ENCODE measurements at regions not wholly inside any gene's neighbourhood (a gene's known extent, or its start where the extent isn't known, plus 50 kb on each side); places are given as distances from the start of the nearest gene placed in this dataset.
"Not testable (repeated sequence)": the region's sequence is repeated elsewhere in the genome, so short reads cannot be mapped to it uniquely, and the experiment has no call there.

GRCh38 chr12:127157501-127158366, 1109.2 kb upstream of the TMEM132C start:
- in situ Hi-C loops (cut with MboI; ENCODE audit: low sequenced_read_pairs) = not testable (repeated sequence)

GRCh38 chr12:127158385-127159061, 1108.4 kb upstream of the TMEM132C start:
- in situ Hi-C loops (cut with MboI; ENCODE audit: low sequenced_read_pairs) = no loop called here

DNA sequence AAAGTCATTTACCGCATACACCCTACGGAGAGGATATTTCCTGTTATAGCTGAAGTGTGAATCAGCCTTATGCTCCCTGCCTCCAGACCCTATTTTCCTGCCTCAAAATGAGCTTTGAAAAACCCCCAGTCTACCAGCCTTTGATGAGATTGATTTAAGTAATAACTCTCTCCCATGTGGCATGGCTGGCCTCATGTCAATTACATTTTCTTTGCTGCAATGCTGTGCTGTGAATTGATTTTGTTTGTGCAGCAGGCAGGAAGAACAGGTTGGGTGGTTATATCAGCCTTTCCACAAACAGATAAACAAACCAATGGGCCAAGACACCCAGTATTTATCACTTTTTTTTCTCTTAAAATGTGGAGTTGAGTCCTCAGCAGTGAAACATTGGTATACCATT, 1105.5 kb upstream of the TMEM132C start:
- in situ Hi-C loops (cut with MboI; ENCODE audit: low sequenced_read_pairs) = no loop called here

DNA sequence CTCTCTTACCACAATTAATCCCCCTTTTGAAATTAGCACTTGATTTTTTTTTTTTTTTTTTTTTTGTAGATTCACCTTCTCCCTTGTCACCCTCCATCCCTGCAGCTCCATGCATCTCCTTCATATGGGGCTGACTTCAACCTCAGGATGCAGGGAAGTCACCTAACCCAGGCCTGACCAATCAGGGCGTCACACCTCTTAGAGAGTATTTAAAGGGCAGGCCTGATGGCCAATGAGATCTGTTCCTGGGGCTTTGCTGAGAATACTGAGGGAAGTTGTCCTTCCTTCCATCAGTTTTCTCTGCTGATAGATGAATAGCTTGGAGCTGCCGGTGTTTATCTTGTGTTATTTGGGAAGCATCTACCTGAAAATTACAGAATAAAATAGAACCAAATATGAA, 1104.7 kb upstream of the TMEM132C start:
- in situ Hi-C loops (cut with MboI; ENCODE audit: low sequenced_read_pairs) = no loop called here

- in situ Hi-C loops (cut with MboI; ENCODE audit: low sequenced_read_pairs) = no loop called here
Measured at GRCh38 chr12:127162902-127163301, 1104.1 kb upstream of the TMEM132C start.

- in situ Hi-C loops (cut with MboI; ENCODE audit: low sequenced_read_pairs) = no loop called here
Measured at GRCh38 chr12:127165567-127166392, 1101.2 kb upstream of the TMEM132C start.

DNA sequence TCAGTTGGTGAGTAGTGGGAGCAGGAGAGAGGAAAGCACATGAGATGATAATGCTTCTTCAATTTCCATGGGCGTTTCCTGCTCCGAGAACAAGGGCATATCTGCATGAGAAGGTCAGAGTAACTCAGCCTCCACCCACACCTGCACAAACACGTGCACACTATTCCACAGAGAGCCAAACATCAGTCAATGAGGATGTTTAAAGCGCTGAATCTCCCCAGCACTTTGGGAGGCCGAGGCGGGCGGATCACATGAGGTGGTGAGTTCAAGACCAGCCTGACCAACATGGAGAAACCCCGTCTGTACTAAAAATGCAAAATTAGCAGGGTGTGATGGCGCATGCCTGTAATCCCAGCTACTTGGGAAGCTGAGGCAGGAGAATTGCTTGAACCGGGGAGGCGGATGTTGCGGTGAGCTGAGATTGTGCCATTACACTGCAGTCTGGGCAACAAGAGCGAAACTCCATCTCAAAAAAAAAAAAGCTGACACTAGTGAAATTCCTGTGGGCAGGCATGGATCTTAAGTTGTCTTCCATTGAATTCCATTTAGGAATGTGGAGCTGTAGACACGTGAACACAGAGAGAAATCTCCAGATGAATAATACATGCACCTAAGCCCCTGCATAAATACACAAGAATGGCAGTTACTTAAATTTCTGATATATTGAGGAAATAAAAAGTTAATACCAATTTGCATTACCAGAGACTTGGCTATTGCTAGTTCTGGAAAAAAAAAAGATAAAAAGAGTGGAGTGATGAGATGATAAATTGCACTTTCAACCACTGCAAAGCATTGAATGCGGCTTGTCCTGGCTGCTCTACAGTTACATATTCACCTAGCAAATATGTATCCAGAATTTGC, 1097.4 kb upstream of the TMEM132C start:
- in situ Hi-C loops (cut with MboI; ENCODE audit: low sequenced_read_pairs) = no loop called here

- in situ Hi-C loops (cut with MboI; ENCODE audit: low sequenced_read_pairs) = no loop called here
Measured at GRCh38 chr12:127170226-127171180, 1096.5 kb upstream of the TMEM132C start.

DNA sequence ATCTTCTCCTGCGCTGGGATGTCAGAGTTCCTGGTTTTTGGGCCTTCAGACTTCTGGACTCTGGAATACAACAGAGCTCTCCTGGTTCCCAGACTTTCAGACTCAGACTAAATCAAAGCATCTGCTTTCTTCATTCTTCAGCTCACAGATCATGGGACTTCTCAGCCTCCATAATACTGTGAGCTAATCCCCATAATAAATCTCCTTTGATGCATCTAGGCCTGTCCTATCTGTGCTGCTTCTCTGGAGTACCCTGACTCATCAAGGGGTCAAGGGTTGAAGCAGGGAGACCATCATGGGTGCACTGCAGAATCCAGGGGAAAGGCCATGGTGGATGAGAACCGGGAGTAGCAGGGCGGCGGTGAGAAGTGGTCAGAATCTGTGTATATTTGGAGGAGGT, 1094.1 kb upstream of the TMEM132C start:
- in situ Hi-C loops (cut with MboI; ENCODE audit: low sequenced_read_pairs) = no loop called here

- in situ Hi-C loops (cut with MboI; ENCODE audit: low sequenced_read_pairs) = not testable (repeated sequence)
Measured at GRCh38 chr12:127173971-127174370, 1093.0 kb upstream of the TMEM132C start.

DNA sequence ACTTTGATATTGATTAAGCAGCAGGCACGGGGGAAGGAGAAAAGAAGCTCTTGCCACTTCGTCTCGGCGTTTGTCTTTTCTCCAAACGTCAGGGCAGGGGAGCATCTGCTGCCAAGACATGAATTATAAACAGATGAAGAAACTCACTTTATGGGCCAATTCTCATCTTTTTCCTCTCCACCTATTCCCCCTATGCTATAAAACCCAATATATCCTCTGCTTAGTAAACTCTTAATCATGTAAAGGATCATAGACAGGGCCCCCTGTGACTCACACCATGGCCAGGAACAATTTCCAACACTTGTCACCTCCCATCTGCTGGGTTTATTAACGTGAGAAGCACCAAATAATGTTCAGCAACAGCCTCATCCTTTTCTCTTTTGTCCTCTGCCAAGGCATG, 1092.1 kb upstream of the TMEM132C start:
- in situ Hi-C loops (cut with MboI; ENCODE audit: low sequenced_read_pairs) = no loop called here

- in situ Hi-C loops (cut with MboI; ENCODE audit: low sequenced_read_pairs) = no loop called here
Measured at GRCh38 chr12:127175361-127175760, 1091.6 kb upstream of the TMEM132C start.

GRCh38 chr12:127176804-127177203, 1090.2 kb upstream of the TMEM132C start:
- in situ Hi-C loops (cut with MboI; ENCODE audit: low sequenced_read_pairs) = no loop called here

DNA sequence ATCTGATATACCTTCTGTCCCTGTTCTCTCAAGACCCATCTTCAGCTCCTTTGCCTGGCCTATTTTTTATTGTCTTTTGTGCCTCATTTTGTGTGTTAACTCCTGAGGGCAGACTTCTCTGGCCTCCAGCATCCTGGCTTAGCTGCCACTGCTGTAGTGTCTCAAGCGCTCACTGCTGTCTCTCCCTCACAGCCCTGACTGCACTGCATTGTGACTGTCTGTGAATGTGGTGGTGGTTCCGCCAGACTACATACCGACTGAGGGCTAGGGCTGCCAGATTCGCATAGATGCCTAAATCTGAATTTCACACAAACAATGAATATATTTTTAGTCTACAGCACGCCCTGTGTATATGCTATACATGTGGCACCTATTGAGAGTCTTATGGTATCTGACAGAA, 1088.9 kb upstream of the TMEM132C start:
- in situ Hi-C loops (cut with MboI; ENCODE audit: low sequenced_read_pairs) = no loop called here

DNA sequence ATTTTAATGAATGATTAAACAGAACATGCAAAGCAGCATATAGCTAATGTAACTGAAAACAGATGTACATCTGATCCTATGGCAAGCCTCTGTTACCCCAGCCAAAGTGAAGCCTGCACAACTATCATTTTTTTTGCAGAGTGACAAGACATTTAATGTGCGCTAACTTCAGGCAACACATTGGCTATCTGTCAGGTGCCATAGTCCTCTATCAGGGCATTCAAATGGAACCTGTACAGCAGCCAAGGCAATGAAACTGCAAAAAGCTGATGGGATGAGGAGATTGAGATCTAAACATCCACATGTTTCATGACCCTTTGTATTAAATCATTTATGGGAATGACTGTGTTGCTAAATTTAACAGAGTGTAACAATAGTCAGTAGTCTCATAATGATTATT, 1088.5 kb upstream of the TMEM132C start:
- in situ Hi-C loops (cut with MboI; ENCODE audit: low sequenced_read_pairs) = no loop called here

DNA sequence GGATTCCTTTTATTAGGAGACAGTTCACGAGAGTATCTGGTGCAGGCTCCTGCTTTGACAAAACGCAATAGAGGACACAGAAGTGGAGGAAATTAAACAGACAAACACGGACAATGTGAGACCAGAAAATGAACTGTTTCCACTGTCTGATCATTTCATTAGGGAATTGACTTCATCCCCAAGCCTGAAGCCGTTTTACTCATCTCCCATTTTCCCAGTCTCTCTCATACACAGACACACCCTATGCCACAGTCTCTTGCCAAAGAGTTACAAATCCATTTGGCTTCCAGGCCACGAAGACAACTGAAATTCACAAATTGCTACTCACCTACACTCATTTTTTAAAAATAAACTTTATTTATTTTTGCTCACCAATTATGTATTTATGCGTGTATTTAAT, 1087.8 kb upstream of the TMEM132C start:
- in situ Hi-C loops (cut with MboI; ENCODE audit: low sequenced_read_pairs) = no loop called here

GRCh38 chr12:127182018-127182417, 1085.0 kb upstream of the TMEM132C start:
- in situ Hi-C loops (cut with MboI; ENCODE audit: low sequenced_read_pairs) = no loop called here

GRCh38 chr12:127189992-127190391, 1077.0 kb upstream of the TMEM132C start:
- in situ Hi-C loops (cut with MboI; ENCODE audit: low sequenced_read_pairs) = no loop called here

DNA sequence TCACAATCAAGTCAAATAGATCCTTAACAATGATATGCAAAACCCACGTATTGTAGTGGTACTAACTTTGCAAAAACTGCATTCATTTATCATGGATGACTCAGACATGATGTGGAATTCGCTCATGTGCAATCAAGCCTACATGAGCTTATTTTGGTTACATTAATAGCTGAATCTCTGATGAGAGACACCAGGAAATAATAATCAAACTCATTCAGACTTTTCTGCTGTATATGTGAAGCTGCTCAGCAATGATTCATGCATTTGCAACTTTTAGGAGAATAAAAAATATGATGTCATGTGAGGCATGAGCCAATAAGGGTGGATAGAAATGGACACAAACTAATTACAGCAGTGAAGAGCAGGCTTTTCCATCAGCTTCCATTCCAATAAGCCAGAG, 1075.8 kb upstream of the TMEM132C start:
- in situ Hi-C loops (cut with MboI; ENCODE audit: low sequenced_read_pairs) = no loop called here

Data from HL-60/S4 (cell line).